K562 (cell line): ENCODE measurements at regions not wholly inside any gene's neighbourhood (a gene's known extent, or its start where the extent isn't known, plus 50 kb on each side); places are given as distances from the start of the nearest gene placed in this dataset.

Source experiments
- ATAC-seq: fragments of 200-7000 bp; cut with Tn5 transposase; 3 replicates; pipeline ENCODE4 v1.9.1; 2020; ENCODE audit warnings: moderate library complexity
- BruUV-seq: library from RNA; stranded (reverse); fragments of 400-500 nt; replicated peaks from 2 replicates; lab custom pipeline; 2021; lab: Mats Ljungman, UMichigan
- CTCF ChIA-PET: fragments of 300-600 bp; formaldehyde crosslinking; extraction: SDS; loops from one replicate; lab custom pipeline; 2021; ENCODE audit warnings: low intra/inter-chr PET ratio; lab: Yijun Ruan, JAX
- POLR2A ChIA-PET: fragments of 300-600, 350-650 bp; sonication (Branson Sonifier 250); formaldehyde crosslinking; extraction: SDS; loops from one replicate; lab custom pipeline; 2021; ENCODE audit warnings: antibody characterized with exemption, inconsistent platforms; lab: Yijun Ruan, JAX
- DNase-seq, 4 experiments: peaks; one replicate each; pipeline versions ENCODE4 v3.0.0 to v3.0.0-alpha.2; 2011 to 2018; ENCODE audit warnings: low spot score in 3 of 4, mixed read lengths in 3 of 4; ENCODE audit errors: extremely low read depth in 1 of 4
- FAIRE-seq: peaks from 2 replicates; lab custom pipeline; 2011; peaks lifted over from hg19 to GRCh38; lab: Jason Lieb, UNC
- H2AFZ ChIP-seq: 2 replicates; pipeline ENCODE4 v1.6.0; 2011; ENCODE audit warnings: low read depth, low read length, control low read depth, inconsistent platforms
- H3K27ac ChIP-seq: fragments of 200-600 bp; 3 replicates; pipeline ENCODE4 v1.8.0; 2011; ENCODE audit warnings: low read depth, mild to moderate bottlenecking, control low read depth, inconsistent platforms, low read length, moderate library complexity, mixed read lengths; ENCODE audit errors: extremely low read depth
- H3K27me3 ChIP-seq, 2 experiments: fragments of 300-600 bp in 1 of 2; 2 replicates in 1 of 2; 3 replicates in 1 of 2; pipeline versions ENCODE4 v1.6.0 to v1.8.0; 2011; ENCODE audit warnings: inconsistent platforms in 2 of 2, low read length in 2 of 2, mild to moderate bottlenecking in 1 of 2, mixed read lengths in 1 of 2, moderate library complexity in 1 of 2; ENCODE audit not compliant: control insufficient read depth in 2 of 2, insufficient read depth in 2 of 2
- H3K36me3 ChIP-seq: fragments of 300-600 bp; 3 replicates; pipeline ENCODE4 v1.8.0; 2011; ENCODE audit warnings: mild to moderate bottlenecking, low read length, inconsistent platforms; ENCODE audit not compliant: control insufficient read depth, insufficient read depth
- H3K4me1 ChIP-seq, 2 experiments: fragments of 200-600 bp in 1 of 2; replicated peaks in 1 of 2; 2 replicates in 1 of 2; 3 replicates in 1 of 2; pipeline versions ENCODE4 v1.5.1 to v1.8.0; 2011; ENCODE audit warnings: inconsistent platforms in 2 of 2, low read length in 2 of 2, mild to moderate bottlenecking in 1 of 2, mixed read lengths in 1 of 2, moderate library complexity in 1 of 2; ENCODE audit not compliant: control insufficient read depth in 2 of 2, insufficient read depth in 2 of 2
- H3K4me2 ChIP-seq: 2 replicates; pipeline ENCODE4 v1.6.1; 2011; ENCODE audit warnings: low read length, control low read depth, inconsistent platforms, mixed read lengths; ENCODE audit not compliant: insufficient read depth
- H3K4me3 ChIP-seq: fragments of 200-600 bp; sonication (generic), shearing (Covaris generic); 2 replicates; pipeline ENCODE4 v1.5.1; 2016; ENCODE audit warnings: control low read depth, inconsistent platforms
- H3K79me2 ChIP-seq: fragments of 200-600 bp; 3 replicates; pipeline ENCODE4 v1.8.0; 2011; ENCODE audit warnings: low read length, inconsistent platforms; ENCODE audit not compliant: control insufficient read depth, insufficient read depth
- H3K9ac ChIP-seq, 2 experiments: 2 replicates each; pipeline versions ENCODE4 v1.6.0 to v1.6.1; 2011; ENCODE audit warnings: low read depth in 2 of 2, low read length in 2 of 2, control low read depth in 1 of 2, inconsistent platforms in 1 of 2, mild to moderate bottlenecking in 1 of 2, mixed read lengths in 1 of 2; ENCODE audit not compliant: insufficient read depth in 1 of 2
- H3K9me1 ChIP-seq: one replicate; pipeline ENCODE4 v1.6.0; 2011; ENCODE audit warnings: inconsistent platforms, mild to moderate bottlenecking, low read length, moderate library complexity; ENCODE audit not compliant: control insufficient read depth, insufficient read depth
- H3K9me3 ChIP-seq: replicated peaks from 2 replicates; pipeline ENCODE4 v1.5.1; 2011; ENCODE audit warnings: low read depth, low read length, inconsistent platforms; ENCODE audit not compliant: control insufficient read depth, insufficient read depth
- H4K20me1 ChIP-seq: replicated peaks from 2 replicates; pipeline ENCODE4 v1.6.1; 2011; ENCODE audit warnings: low read length, inconsistent platforms, mixed read lengths; ENCODE audit not compliant: control insufficient read depth, insufficient read depth
- BCOR ChIP-seq: fragments of 450-650 bp; IDR thresholded peaks from 2 replicates; pipeline ENCODE4 v1.6.1; 2016
- HEY1 ChIP-seq: fragments of 250-450 bp; sonication (Bioruptor Pico); IDR thresholded peaks from 2 replicates; pipeline ENCODE4 v1.5.0; 2020; ENCODE audit warnings: mild to moderate bottlenecking, moderate library complexity, borderline replicate concordance
- HMGN3 ChIP-seq: IDR thresholded peaks from 2 replicates; pipeline ENCODE4 v1.6.1; 2011; ENCODE audit warnings: borderline replicate concordance, low read depth, mild to moderate bottlenecking, mixed read lengths, low read length; ENCODE audit not compliant: insufficient read length; ENCODE audit errors: extremely low read depth
- JUNB ChIP-seq: fragments of 450-650 bp; formaldehyde crosslinking; conservative IDR thresholded peaks from 2 replicates; pipeline ENCODE4 v1.4.0; 2020; ENCODE audit warnings: mild to moderate bottlenecking
- KDM2B ChIP-seq: fragments of 250-450 bp; sonication (Bioruptor Pico); IDR thresholded peaks from 2 replicates; pipeline ENCODE4 v1.8.0; 2021; ENCODE audit warnings: mild to moderate bottlenecking, moderate library complexity
- MYNN ChIP-seq, 2 experiments: sonication (generic); formaldehyde crosslinking in 1 of 2; IDR thresholded peaks; 2 replicates each; pipeline versions ENCODE4 v1.5.0 to v1.6.1; 2016 to 2020; ENCODE audit warnings: antibody characterized with exemption in 1 of 2, missing genetic modification reagents in 1 of 2
- NR4A1 ChIP-seq, 2 experiments: fragments of 250-450 bp in 1 of 2; fragments of 450-650 bp in 1 of 2; sonication (Bioruptor Pico) in 1 of 2; IDR thresholded peaks; 2 replicates each; pipeline versions ENCODE4 v1.4.0 to v1.6.1; 2016 to 2020; ENCODE audit warnings: mild to moderate bottlenecking in 2 of 2, missing compliant biosample characterization in 1 of 2, missing genetic modification characterization in 1 of 2, moderate library complexity in 1 of 2
- PHB2 ChIP-seq: fragments of 450-650 bp; IDR thresholded peaks from 2 replicates; pipeline ENCODE4 v1.6.1; 2017; ENCODE audit warnings: low read depth
- PML ChIP-seq: IDR thresholded peaks from 2 replicates; pipeline ENCODE4 v1.6.1; 2012; ENCODE audit warnings: low read length, inconsistent platforms
- PTRF ChIP-seq: fragments of 450-650 bp; IDR thresholded peaks from 2 replicates; pipeline ENCODE4 v1.6.1; 2016; ENCODE audit warnings: mild to moderate bottlenecking, missing genetic modification characterization, missing compliant biosample characterization
- RBM17 ChIP-seq: fragments of 200-400 bp; formaldehyde crosslinking; IDR thresholded peaks from 2 replicates; pipeline ENCODE4 v1.6.1; 2017; ENCODE audit warnings: low read depth, mild to moderate bottlenecking, low read length, borderline replicate concordance
- SIX5 ChIP-seq, 2 experiments: IDR thresholded peaks; 2 replicates each; pipeline ENCODE4 v1.6.1; 2011; ENCODE audit warnings: low read length in 2 of 2, borderline replicate concordance in 1 of 2, low read depth in 1 of 2, mild to moderate bottlenecking in 1 of 2, moderate library complexity in 1 of 2; ENCODE audit not compliant: insufficient read depth in 1 of 2
- SOX6 ChIP-seq: fragments of 450-650 bp; IDR thresholded peaks from 2 replicates; pipeline ENCODE4 v1.6.1; 2014; ENCODE audit warnings: mild to moderate bottlenecking
- TSC22D4 ChIP-seq: fragments of 450-650 bp; IDR thresholded peaks from 2 replicates; pipeline ENCODE4 v1.6.1; 2016; ENCODE audit warnings: missing genetic modification characterization, missing biosample characterization, control low read depth
- YBX1 ChIP-seq: fragments of 450-650 bp; IDR thresholded peaks from 2 replicates; pipeline ENCODE4 v1.7.1; 2016; ENCODE audit warnings: mild to moderate bottlenecking
- ZBTB17 ChIP-seq: fragments of 450-650 bp; formaldehyde crosslinking; IDR thresholded peaks from 2 replicates; pipeline ENCODE4 v1.4.0; 2020; ENCODE audit warnings: mild to moderate bottlenecking
- ZNF146 ChIP-seq: IDR thresholded peaks from one replicate; pipeline ENCODE4 v1.6.1; 2018; ENCODE audit warnings: missing compliant biosample characterization; ENCODE audit not compliant: unreplicated experiment
- ZNF184 ChIP-seq: sonication (generic); formaldehyde crosslinking; IDR thresholded peaks from 2 replicates; pipeline ENCODE4 v1.5.0; 2020; ENCODE audit warnings: missing genetic modification reagents
- ZNF263 ChIP-seq: sonication (generic); formaldehyde crosslinking; IDR thresholded peaks from 2 replicates; pipeline ENCODE4 v1.8.0; 2022; ENCODE audit warnings: mild to moderate bottlenecking, missing genetic modification reagents, borderline replicate concordance
- ZNF696 ChIP-seq: fragments of 250-450 bp; sonication (Bioruptor Pico); conservative IDR thresholded peaks from 2 replicates; pipeline ENCODE4 v1.4.0; 2020; ENCODE audit warnings: mild to moderate bottlenecking, moderate library complexity
- WGBS: fragments of 100-300 bp; shearing (Covaris generic); methylation state at CpG from one replicate; pipeline ENCODE4 v1.1.6; 2016; ENCODE audit warnings: low coverage, mixed read lengths; ENCODE audit not compliant: insufficient coverage; ENCODE audit errors: missing lambda C conversion rate; 5-methylcytosine and 5-hydroxymethylcytosine counted together
- in situ Hi-C: fragments of 300-500 bp; cut with MboI; formaldehyde crosslinking; loops from 4 replicates; pipeline ENCODE4 v1.15.0; 2018; ENCODE audit warnings: inconsistent platforms, mixed read lengths
- intact Hi-C: fragments of 100-400 bp; cut with micrococcal nuclease; formaldehyde crosslinking; loops from 2 replicates; pipeline ENCODE4 v1.14.2; 2022
- TF ChIP-seq, protein P1 (sequence below): sonication (generic); formaldehyde crosslinking; IDR thresholded peaks from 2 replicates; pipeline ENCODE4 v1.5.0; 2020; ENCODE audit warnings: missing genetic modification reagents
- TF ChIP-seq, protein P2 (sequence below): sonication (generic); formaldehyde crosslinking; IDR thresholded peaks from 2 replicates; pipeline ENCODE4 v1.4.0; 2020; ENCODE audit warnings: mild to moderate bottlenecking, missing genetic modification reagents

DNA sequence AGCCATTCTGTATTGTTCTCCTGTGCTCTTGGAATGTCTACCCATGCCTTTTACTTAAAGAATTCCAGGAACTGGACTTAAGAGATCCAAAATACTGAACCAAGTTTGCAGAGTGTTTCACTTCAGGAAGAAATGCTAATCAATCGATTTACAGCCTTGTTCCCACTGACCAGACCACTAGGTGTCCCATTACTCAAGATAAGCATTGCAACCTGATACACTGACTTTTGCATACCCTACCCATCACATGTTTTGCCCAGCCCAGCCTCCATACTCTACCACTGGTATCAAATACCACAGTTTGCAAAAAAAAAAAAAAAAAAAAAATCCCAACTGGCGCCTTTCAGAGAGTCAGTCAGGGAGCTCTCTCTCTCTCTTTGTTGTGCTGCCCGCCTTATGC lies 550.8 kb downstream of the CDH9 start (continued):
- TF ChIP-seq, protein P1, sequence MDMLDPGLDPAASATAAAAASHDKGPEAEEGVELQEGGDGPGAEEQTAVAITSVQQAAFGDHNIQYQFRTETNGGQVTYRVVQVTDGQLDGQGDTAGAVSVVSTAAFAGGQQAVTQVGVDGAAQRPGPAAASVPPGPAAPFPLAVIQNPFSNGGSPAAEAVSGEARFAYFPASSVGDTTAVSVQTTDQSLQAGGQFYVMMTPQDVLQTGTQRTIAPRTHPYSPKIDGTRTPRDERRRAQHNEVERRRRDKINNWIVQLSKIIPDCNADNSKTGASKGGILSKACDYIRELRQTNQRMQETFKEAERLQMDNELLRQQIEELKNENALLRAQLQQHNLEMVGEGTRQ (CRISPR knock-in tag), result no peak
- no peak for TF ChIP-seq JUNB (CRISPR knock-in tag)
- TF ChIP-seq BCOR, result no peak
- TF ChIP-seq HEY1, result no peak
- TF ChIP-seq ZBTB17 (CRISPR knock-in tag), result no peak
- TF ChIP-seq ZNF146 (CRISPR knock-in tag), result no peak
- TF ChIP-seq YBX1, result no peak
- no peak for TF ChIP-seq ZNF263 (CRISPR knock-in tag)
- TF ChIP-seq, protein P2, sequence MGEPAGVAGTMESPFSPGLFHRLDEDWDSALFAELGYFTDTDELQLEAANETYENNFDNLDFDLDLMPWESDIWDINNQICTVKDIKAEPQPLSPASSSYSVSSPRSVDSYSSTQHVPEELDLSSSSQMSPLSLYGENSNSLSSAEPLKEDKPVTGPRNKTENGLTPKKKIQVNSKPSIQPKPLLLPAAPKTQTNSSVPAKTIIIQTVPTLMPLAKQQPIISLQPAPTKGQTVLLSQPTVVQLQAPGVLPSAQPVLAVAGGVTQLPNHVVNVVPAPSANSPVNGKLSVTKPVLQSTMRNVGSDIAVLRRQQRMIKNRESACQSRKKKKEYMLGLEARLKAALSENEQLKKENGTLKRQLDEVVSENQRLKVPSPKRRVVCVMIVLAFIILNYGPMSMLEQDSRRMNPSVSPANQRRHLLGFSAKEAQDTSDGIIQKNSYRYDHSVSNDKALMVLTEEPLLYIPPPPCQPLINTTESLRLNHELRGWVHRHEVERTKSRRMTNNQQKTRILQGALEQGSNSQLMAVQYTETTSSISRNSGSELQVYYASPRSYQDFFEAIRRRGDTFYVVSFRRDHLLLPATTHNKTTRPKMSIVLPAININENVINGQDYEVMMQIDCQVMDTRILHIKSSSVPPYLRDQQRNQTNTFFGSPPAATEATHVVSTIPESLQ (CRISPR knock-in tag), result no peak
- no peak for TF ChIP-seq PHB2
- TF ChIP-seq MYNN (IDR thresholded peaks at IDR 0.05), result no peak
- no peak for TF ChIP-seq MYNN (CRISPR knock-in tag; IDR thresholded peaks at IDR 0.05)

GRCh38 chr5:26486631-26487030 lies 551.8 kb downstream of the CDH9 start:
- CTCF ChIA-PET, result no interaction called here
- Histone ChIP-seq H3K4me3 (no peak overlapping the region), H3K27ac (no peak overlapping the region), H3K9me3 (no peaks in the 10 kb centered on the region; the same call in 1 of the 2 replicates), H4K20me1 (no peaks in the 10 kb centered on the region), H3K9ac (no peak overlapping the region), H3K79me2 (no peaks in the 10 kb centered on the region), H3K4me1 (no peaks in the 10 kb centered on the region), H3K36me3 (no peaks in the 10 kb centered on the region), H3K27me3 (no peaks in the 10 kb centered on the region), H3K4me2 (no peak overlapping the region), H2AFZ (no peak overlapping the region), H3K9me1 (no peaks in the 10 kb centered on the region)
- intact Hi-C loops, result no loop called here
- no peak for ATAC-seq
- no peak for FAIRE-seq
- WGBS, result 0% methylated on average over 3 of the region's 3 CpGs
- BruUV-seq, result no TSS peak
- POLR2A ChIA-PET, result no interaction called here
- in situ Hi-C loops, result no loop called here
- DNase-seq, result no peak
- TF ChIP-seq SIX5 (IDR thresholded peaks at IDR 0.05; ENCODE audit: borderline replicate concordance in 1 of 2, insufficient read depth in 1 of 2, low read depth in 1 of 2, low read length in 2 of 2) (no peak), KDM2B (CRISPR knock-in tag) (no peak), HMGN3 (no peak), SOX6 (no peak), NR4A1 (CRISPR knock-in tag; IDR thresholded peaks at IDR 0.05) (no peak), NR4A1 (tag; IDR thresholded peaks at IDR 0.05) (no peak), PML (no peak), ZNF184 (CRISPR knock-in tag) (no peak), ZNF696 (CRISPR knock-in tag) (no peak), PTRF (tag) (no peak), RBM17 (no peak), TSC22D4 (no peak)
